ENCODE measurements at regions not wholly inside any gene's neighbourhood (a gene's known extent, or its start where the extent isn't known, plus 50 kb on each side); places are given as distances from the start of the nearest gene placed in this dataset.

DNA sequence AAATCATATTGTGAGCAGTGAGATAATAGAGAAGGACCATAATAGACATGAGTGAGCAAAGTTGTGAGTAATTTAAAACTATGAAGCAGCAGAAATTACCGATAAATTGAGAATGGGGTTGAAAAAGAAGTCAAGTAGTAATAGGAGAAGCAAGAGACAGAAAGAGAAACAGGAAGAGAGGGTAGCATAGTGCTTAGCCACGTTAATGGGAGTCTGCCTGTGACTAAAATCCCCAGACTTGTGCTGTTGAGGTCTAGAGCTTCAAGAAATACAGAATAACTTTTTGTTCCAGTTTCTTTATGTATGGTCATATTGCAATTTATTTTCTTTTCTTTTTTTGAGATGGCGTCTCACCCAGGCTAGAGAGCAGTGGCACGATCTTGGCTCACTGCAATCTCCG lies 368.7 kb downstream of the METTL15 start:
- TF ChIP-seq EZH2 (IDR thresholded peaks at IDR 0.05; ENCODE audit: insufficient read depth, low read length): no peak
- TF ChIP-seq, protein P1, sequence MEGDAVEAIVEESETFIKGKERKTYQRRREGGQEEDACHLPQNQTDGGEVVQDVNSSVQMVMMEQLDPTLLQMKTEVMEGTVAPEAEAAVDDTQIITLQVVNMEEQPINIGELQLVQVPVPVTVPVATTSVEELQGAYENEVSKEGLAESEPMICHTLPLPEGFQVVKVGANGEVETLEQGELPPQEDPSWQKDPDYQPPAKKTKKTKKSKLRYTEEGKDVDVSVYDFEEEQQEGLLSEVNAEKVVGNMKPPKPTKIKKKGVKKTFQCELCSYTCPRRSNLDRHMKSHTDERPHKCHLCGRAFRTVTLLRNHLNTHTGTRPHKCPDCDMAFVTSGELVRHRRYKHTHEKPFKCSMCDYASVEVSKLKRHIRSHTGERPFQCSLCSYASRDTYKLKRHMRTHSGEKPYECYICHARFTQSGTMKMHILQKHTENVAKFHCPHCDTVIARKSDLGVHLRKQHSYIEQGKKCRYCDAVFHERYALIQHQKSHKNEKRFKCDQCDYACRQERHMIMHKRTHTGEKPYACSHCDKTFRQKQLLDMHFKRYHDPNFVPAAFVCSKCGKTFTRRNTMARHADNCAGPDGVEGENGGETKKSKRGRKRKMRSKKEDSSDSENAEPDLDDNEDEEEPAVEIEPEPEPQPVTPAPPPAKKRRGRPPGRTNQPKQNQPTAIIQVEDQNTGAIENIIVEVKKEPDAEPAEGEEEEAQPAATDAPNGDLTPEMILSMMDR (IDR thresholded peaks at IDR 0.05; ENCODE audit: insufficient read depth, low read depth, low read length): no peak
